ENCODE measurements at regions not wholly inside any gene's neighbourhood (a gene's known extent, or its start where the extent isn't known, plus 50 kb on each side); places are given as distances from the start of the nearest gene placed in this dataset.

DNA sequence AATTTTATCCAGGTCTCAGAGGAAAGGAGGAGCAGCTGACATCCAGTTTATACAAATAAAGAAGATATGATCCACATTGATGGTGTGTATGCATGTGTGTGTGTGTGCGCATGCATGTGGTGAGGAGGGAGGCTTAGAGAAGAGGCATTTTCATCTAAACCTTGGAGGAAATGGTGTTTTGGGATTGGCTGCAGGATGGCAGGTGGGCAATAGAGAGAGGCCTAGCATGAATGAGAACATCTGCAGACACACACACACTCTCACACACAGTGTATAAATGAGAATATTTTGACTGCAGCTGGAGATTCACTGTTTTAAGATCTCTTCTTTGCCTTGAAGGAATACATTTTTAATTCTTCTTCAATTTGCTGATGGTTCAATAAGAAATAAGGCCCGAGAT, 61.7 kb upstream of the TMEM17 start:
- Histone ChIP-seq H3K36me3 (ENCODE audit: control insufficient read depth in 3 of 3, insufficient read depth in 3 of 3, low read length in 3 of 3) (no peaks in the 10 kb centered on the region), H3K4me1 (ENCODE audit: control insufficient read depth in 3 of 3, insufficient read depth in 3 of 3, low read length in 3 of 3) (peaks cover 0 to 4% (median 4%) of the 10 kb centered on the region in 3 donors), H3K9me3 (ENCODE audit: control insufficient read depth in 3 of 3, low read length in 3 of 3) (no peaks in the 10 kb centered on the region), H3K9ac (ENCODE audit: low read depth in 1 of 3, low read length in 3 of 3) (no peak overlapping the region), H3K4me3 (ENCODE audit: low read length in 3 of 3) (no peak overlapping the region), H3K27ac (ENCODE audit: low read depth, low read length) (no peak overlapping the region), H3K27me3 (ENCODE audit: control insufficient read depth in 3 of 3, insufficient read depth in 3 of 3, low read length in 3 of 3) (peaks cover 7 to 10% (median 9%) of the 10 kb centered on the region in 3 donors)

DNA sequence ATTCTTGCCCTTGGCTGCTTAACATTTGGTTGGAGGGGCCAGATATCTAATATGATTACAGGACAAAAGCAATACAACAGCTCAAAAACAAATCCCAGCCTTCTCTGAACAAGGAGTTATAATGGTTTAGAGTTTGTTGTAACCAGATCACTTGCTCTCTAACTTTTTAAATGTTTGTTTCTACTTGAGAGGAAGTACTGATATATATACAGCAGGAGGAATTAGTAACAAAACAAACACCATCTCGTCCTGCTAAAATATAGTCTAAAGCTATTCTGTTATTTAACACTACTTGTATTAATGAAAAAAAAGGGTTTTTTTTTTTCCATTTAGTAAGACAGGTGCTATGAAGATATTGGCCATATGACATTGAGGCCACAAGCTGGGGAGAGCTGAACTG, 60.9 kb upstream of the TMEM17 start:
- H3K27ac ChIP-seq (ENCODE audit: low read depth, low read length) = no peak overlapping the region
- H3K36me3 ChIP-seq (ENCODE audit: control insufficient read depth in 3 of 3, insufficient read depth in 3 of 3, low read length in 3 of 3) = no peaks in the 10 kb centered on the region
- no peak overlapping the region for H3K9ac ChIP-seq (ENCODE audit: low read depth in 1 of 3, low read length in 3 of 3)
- peaks cover 7 to 10% (median 9%) of the 10 kb centered on the region in 3 donors for H3K27me3 ChIP-seq (ENCODE audit: control insufficient read depth in 3 of 3, insufficient read depth in 3 of 3, low read length in 3 of 3)
- H3K4me3 ChIP-seq (ENCODE audit: low read length in 3 of 3) = no peak overlapping the region
- H3K4me1 ChIP-seq (ENCODE audit: control insufficient read depth in 3 of 3, insufficient read depth in 3 of 3, low read length in 3 of 3) = peaks cover 0 to 4% (median 4%) of the 10 kb centered on the region in 3 donors
- no peaks in the 10 kb centered on the region for H3K9me3 ChIP-seq (ENCODE audit: control insufficient read depth in 3 of 3, low read length in 3 of 3)

- Histone ChIP-seq H3K27me3 (ENCODE audit: control insufficient read depth in 3 of 3, insufficient read depth in 3 of 3, low read length in 3 of 3) (peaks cover under 1 to 2% (median under 1%) of the 10 kb centered on the region in 3 donors), H3K9ac (ENCODE audit: low read depth in 1 of 3, low read length in 3 of 3) (no peak overlapping the region), H3K36me3 (ENCODE audit: control insufficient read depth in 3 of 3, insufficient read depth in 3 of 3, low read length in 3 of 3) (no peaks in the 10 kb centered on the region), H3K9me3 (ENCODE audit: control insufficient read depth in 3 of 3, low read length in 3 of 3) (no peaks in the 10 kb centered on the region), H3K27ac (ENCODE audit: low read depth, low read length) (no peak overlapping the region), H3K4me3 (ENCODE audit: low read length in 3 of 3) (no peak overlapping the region), H3K4me1 (ENCODE audit: control insufficient read depth in 3 of 3, insufficient read depth in 3 of 3, low read length in 3 of 3) (no peaks in the 10 kb centered on the region)
Measured at GRCh38 chr2:62565309-62565908, 59.4 kb upstream of the TMEM17 start.

- no peak overlapping the region for H3K4me3 ChIP-seq (ENCODE audit: low read length in 3 of 3)
- no peaks in the 10 kb centered on the region for H3K4me1 ChIP-seq (ENCODE audit: control insufficient read depth in 3 of 3, insufficient read depth in 3 of 3, low read length in 3 of 3)
- no peaks in the 10 kb centered on the region for H3K9me3 ChIP-seq (ENCODE audit: control insufficient read depth in 3 of 3, low read length in 3 of 3)
- no peak overlapping the region for H3K27ac ChIP-seq (ENCODE audit: low read depth, low read length)
- H3K9ac ChIP-seq (ENCODE audit: low read depth in 1 of 3, low read length in 3 of 3) = no peak overlapping the region
- no peaks in the 10 kb centered on the region for H3K36me3 ChIP-seq (ENCODE audit: control insufficient read depth in 3 of 3, insufficient read depth in 3 of 3, low read length in 3 of 3)
- no peaks in the 10 kb centered on the region for H3K27me3 ChIP-seq (ENCODE audit: control insufficient read depth in 3 of 3, insufficient read depth in 3 of 3, low read length in 3 of 3)
Measured at GRCh38 chr2:62564380-62565137, 58.6 kb upstream of the TMEM17 start.

GRCh38 chr2:62561586-62561985, 55.6 kb upstream of the TMEM17 start:
- Histone ChIP-seq H3K27me3 (ENCODE audit: control insufficient read depth in 3 of 3, insufficient read depth in 3 of 3, low read length in 3 of 3) (no peaks in the 10 kb centered on the region), H3K4me3 (ENCODE audit: low read length in 3 of 3) (no peak overlapping the region), H3K9ac (ENCODE audit: low read depth in 1 of 3, low read length in 3 of 3) (no peak overlapping the region), H3K9me3 (ENCODE audit: control insufficient read depth in 3 of 3, low read length in 3 of 3) (no peaks in the 10 kb centered on the region), H3K4me1 (ENCODE audit: control insufficient read depth in 3 of 3, insufficient read depth in 3 of 3, low read length in 3 of 3) (no peaks in the 10 kb centered on the region), H3K27ac (ENCODE audit: low read depth, low read length) (no peak overlapping the region), H3K36me3 (ENCODE audit: control insufficient read depth in 3 of 3, insufficient read depth in 3 of 3, low read length in 3 of 3) (no peaks in the 10 kb centered on the region)

DNA sequence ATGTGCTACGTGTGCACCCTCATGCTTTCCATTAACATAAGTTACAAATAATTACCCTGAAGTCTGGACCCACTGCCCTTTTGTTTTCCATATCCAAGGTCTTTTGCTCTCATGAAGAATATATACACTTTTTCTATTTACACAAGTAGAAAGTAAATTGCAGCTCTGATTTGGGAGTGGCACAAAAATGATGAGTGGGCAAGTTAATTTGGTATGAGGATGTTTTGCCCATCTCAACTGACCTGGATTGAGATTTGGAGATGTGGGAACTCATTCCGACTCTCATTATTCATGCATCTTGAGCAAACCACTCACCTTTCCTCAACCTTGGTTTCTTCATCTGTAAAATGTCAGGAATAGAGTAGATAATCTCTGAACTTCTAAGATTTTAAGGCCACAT, 53.6 kb upstream of the TMEM17 start:
- no peak overlapping the region for H3K9ac ChIP-seq (ENCODE audit: low read depth in 1 of 3, low read length in 3 of 3)
- no peak overlapping the region for H3K4me3 ChIP-seq (ENCODE audit: low read length in 3 of 3)
- H3K27me3 ChIP-seq (ENCODE audit: control insufficient read depth in 3 of 3, insufficient read depth in 3 of 3, low read length in 3 of 3) = no peaks in the 10 kb centered on the region
- H3K9me3 ChIP-seq (ENCODE audit: control insufficient read depth in 3 of 3, low read length in 3 of 3) = no peaks in the 10 kb centered on the region
- no peak overlapping the region for H3K27ac ChIP-seq (ENCODE audit: low read depth, low read length)
- no peaks in the 10 kb centered on the region for H3K4me1 ChIP-seq (ENCODE audit: control insufficient read depth in 3 of 3, insufficient read depth in 3 of 3, low read length in 3 of 3)
- H3K36me3 ChIP-seq (ENCODE audit: control insufficient read depth in 3 of 3, insufficient read depth in 3 of 3, low read length in 3 of 3) = no peaks in the 10 kb centered on the region

- Histone ChIP-seq H3K9me3 (ENCODE audit: control insufficient read depth in 3 of 3, low read length in 3 of 3) (no peaks in the 10 kb centered on the region), H3K4me1 (ENCODE audit: control insufficient read depth in 3 of 3, insufficient read depth in 3 of 3, low read length in 3 of 3) (no peaks in the 10 kb centered on the region), H3K27me3 (ENCODE audit: control insufficient read depth in 3 of 3, insufficient read depth in 3 of 3, low read length in 3 of 3) (no peaks in the 10 kb centered on the region), H3K9ac (ENCODE audit: low read depth in 1 of 3, low read length in 3 of 3) (no peak overlapping the region), H3K4me3 (ENCODE audit: low read length in 3 of 3) (no peak overlapping the region), H3K27ac (ENCODE audit: low read depth, low read length) (no peak overlapping the region), H3K36me3 (ENCODE audit: control insufficient read depth in 3 of 3, insufficient read depth in 3 of 3, low read length in 3 of 3) (no peaks in the 10 kb centered on the region)
Measured at GRCh38 chr2:62558743-62559142, 52.7 kb upstream of the TMEM17 start.

DNA sequence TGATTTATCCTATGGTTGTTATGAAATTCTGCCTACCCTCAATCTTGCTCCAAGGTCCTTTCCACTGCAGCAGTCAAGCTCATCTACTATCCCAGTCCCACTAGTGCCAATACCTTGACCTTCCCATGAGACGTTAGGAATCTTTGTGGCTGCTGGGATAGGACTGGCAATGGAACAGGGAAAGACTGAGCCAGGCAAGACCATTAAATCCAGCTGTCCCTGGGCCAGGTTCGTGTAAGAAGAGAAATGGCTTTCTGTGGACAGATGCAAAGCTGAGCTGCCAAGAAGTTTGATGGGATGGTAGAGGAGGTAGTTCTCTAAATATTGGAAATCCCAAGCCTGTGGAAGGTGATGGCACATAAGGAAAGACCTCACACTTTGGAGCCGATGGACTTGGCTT, 50.1 kb upstream of the TMEM17 start:
- Histone ChIP-seq H3K9ac (ENCODE audit: low read depth in 1 of 3, low read length in 3 of 3) (no peak overlapping the region), H3K4me1 (ENCODE audit: control insufficient read depth in 3 of 3, insufficient read depth in 3 of 3, low read length in 3 of 3) (no peaks in the 10 kb centered on the region), H3K9me3 (ENCODE audit: control insufficient read depth in 3 of 3, low read length in 3 of 3) (no peaks in the 10 kb centered on the region), H3K36me3 (ENCODE audit: control insufficient read depth in 3 of 3, insufficient read depth in 3 of 3, low read length in 3 of 3) (no peaks in the 10 kb centered on the region), H3K27me3 (ENCODE audit: control insufficient read depth in 3 of 3, insufficient read depth in 3 of 3, low read length in 3 of 3) (no peaks in the 10 kb centered on the region), H3K4me3 (ENCODE audit: low read length in 3 of 3) (no peak overlapping the region), H3K27ac (ENCODE audit: low read depth, low read length) (no peak overlapping the region)

All from skeletal muscle tissue (tissue), 3 donors.